NCI-H2171 (cell line): ENCODE measurements at regions not wholly inside any gene's neighbourhood (a gene's known extent, or its start where the extent isn't known, plus 50 kb on each side); places are given as distances from the start of the nearest gene placed in this dataset.
"Not testable (repeated sequence)": the region's sequence is repeated elsewhere in the genome, so short reads cannot be mapped to it uniquely, and the experiment has no call there.

Experiments
- DNase-seq: peaks from one replicate; lab custom pipeline; 2025; lab: John Stamatoyannopoulos, UW

DNA sequence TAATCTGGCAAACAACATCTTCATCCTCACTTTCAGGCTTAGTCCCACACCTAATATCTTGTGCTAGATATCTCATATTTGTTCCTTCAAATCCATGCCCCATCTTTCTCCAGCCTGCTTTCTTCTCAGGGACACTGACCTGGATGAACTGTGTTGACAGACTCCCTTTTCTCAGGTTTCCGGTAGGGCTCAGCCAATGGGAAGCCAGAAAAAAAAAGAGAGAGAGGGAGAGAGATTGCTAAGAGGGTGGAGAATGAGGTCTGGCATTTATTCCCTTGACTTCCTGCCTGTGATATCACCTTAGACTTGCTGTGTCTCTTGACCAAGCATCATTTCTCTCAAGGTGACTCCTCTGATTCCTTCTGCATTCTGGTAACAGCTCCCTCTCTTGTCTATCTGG, 145.6 kb upstream of the ABI3BP start:
- DNase-seq = no peak

GRCh38 chr3:101134331-101134730, 141.1 kb upstream of the ABI3BP start:
- DNase-seq = no peak

DNA sequence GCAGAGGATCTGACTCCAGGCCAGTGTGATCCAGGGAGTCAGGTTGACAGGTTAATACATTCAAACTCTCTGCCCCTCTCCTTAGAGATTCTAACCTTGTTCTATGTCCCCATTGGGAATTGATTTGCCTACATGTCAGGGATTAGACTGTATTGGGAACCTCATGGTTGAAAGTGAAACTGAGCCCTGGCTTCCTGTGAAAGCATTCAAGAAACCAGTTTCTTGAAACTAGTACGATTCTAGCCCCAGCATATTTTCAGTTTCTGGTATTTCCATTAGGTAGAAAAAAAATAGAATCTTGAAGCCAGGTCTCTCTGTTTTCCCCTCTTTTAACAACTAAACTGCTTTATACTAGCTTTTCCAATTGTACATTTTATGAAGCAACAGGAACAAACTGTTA, 140.4 kb upstream of the ABI3BP start:
- DNase-seq = no peak

DNA sequence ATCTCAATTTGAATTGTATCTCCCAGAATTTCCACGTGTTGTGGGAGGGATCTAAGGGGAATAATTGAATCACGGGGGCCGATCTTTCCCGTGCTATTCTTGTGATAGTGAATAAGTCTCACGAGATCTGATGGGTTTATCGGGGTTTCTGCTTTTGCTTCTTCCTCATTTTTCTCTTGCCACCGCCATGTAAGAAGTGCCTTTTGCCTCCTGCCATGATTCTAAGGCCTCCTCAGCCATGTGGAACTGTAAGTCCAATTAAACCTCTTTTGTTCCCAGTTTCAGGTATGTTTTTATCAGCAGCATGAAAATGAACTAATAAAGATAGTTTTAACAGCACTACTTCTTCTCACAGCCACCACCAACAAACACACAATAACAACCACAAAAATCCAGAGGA, 140.0 kb upstream of the ABI3BP start:
- DNase-seq = not testable (repeated sequence)

DNA sequence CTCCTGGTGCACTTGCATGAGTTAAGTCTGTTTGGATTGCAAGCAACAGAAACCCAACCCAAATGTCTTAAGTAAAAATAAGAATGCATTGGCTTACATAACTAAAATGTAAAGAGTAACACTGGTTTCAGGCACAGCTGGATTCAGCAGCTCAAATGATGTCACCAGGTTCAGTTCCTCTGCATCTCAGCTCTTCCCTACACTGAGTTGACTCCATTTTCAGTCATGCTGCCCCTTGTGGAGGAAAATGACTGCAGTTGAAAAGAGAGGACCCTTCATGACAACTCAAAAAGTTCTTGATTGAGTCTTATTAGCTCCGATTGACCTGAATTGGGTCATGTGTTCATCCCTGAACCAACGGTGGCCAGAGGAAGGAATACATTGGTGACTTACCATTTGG, 138.5 kb upstream of the ABI3BP start:
- no peak for DNase-seq

DNA sequence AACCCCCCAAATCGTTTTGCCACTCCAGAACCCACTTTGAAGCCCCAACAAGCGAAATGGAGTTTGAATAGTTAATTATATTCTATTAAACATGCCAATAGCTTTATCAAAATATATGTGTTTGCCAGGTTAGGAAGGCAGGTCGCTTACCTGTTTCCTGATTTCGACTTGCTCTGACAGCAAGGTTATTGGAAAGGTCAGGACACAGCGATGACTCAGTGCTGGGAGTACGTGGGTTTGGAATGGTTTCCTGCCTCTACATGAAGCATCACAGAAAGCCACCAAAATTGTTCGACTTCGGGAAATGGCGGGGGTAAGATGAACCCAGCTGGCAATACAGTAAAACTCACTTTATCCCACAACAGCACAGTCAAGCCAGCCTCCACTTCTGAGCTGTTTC, 135.6 kb upstream of the ABI3BP start:
- no peak for DNase-seq

- no peak for DNase-seq
Observed at GRCh38 chr3:101128001-101128400, 134.8 kb upstream of the ABI3BP start.

DNA sequence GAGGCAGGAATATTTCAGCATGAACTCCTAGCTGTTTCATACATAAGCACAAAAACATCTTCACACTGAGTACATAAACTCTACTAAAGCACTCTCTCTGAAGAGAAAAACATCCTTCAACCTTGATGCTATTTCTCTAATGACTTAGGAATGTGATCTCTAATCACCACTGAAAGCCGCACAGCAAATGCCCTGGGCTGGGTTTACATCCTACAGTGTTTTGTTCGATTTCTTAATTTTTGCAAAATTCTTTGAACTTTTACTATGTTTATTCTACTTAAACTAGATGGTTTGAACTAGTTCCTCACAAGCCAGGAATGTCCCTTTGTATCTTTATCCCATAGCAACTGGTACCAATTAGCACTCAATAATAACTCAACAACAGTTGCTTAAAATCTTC, 130.9 kb upstream of the ABI3BP start:
- no peak for DNase-seq

GRCh38 chr3:101123081-101123480, 129.9 kb upstream of the ABI3BP start:
- DNase-seq = no peak

DNA sequence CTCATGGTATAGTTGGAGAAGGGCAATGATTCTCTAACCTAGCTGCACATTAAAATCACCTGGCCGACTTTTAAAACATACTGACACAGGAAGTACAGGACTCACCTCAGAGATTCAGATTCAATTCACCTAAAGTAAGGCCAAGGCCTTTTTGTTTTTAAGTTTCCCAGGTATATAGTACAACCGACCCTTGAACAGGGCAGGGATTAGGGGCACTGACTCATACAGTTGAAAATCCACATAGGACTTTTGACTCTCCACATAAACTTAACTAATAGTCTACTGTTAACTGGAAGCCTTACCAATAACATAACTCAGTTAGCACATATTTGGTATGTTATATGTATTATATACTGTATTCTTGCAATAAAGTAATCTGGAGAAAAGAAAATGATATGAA, 129.5 kb upstream of the ABI3BP start:
- DNase-seq = no peak

DNA sequence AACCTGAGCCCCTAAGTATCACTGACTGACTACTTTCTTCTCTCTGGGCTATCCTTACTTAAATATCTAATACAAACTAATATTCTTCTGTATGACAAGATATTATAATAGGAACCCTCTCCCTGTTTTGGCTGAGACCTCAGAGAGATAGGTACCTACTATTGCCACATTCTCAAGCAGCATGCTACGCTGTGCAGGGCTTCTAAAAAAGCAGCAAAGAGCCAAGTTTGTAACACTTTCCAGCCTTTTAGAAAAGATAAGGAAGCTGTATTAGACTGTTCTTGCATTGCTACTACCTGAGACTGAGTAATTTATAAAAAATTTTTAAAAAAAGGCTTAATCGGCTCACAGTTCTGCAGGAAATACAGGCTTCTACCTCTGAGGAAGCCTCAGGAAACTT, 126.8 kb upstream of the ABI3BP start:
- DNase-seq = no peak

GRCh38 chr3:101119535-101119934, 126.3 kb upstream of the ABI3BP start:
- no peak for DNase-seq

GRCh38 chr3:101117980-101118379, 124.8 kb upstream of the ABI3BP start:
- DNase-seq = no peak

- DNase-seq = no peak
Observed at GRCh38 chr3:101117465-101117864, 124.2 kb upstream of the ABI3BP start.

GRCh38 chr3:101110295-101110694, 117.1 kb upstream of the ABI3BP start:
- not testable (repeated sequence) for DNase-seq

GRCh38 chr3:101104321-101104720, 111.1 kb upstream of the ABI3BP start:
- DNase-seq = no peak

DNA sequence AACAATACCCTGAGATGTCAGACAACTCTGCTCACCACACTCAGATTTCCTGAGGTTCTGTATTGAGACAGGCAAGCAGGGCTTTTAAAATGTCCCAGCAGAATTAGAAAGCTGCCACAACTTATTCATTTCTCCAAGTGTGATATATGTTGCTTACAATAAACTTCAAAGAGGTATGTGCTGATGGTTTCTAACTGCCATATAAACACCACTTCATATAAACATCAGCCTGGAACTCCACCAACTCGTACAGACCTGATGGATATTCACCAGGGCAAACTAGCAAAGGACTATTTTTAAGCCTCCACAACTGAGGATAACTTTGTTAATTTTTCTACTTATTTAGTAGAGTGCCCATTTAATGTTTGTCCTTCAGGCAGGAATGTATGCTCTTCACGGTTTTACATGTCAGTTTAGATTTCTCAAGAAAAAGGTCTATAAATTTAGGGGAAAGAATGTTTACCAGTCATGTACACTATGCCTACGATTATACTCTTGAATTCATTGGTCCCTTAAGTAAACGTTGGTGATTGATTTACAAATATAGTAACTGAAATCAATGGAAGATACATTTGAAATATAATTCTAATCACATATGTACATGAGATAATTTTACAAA, 109.6 kb upstream of the ABI3BP start:
- DNase-seq = no peak

GRCh38 chr3:101100361-101101009, 107.3 kb upstream of the ABI3BP start:
- DNase-seq = no peak

- no peak for DNase-seq
Observed at GRCh38 chr3:101099791-101100190, 106.6 kb upstream of the ABI3BP start.

DNA sequence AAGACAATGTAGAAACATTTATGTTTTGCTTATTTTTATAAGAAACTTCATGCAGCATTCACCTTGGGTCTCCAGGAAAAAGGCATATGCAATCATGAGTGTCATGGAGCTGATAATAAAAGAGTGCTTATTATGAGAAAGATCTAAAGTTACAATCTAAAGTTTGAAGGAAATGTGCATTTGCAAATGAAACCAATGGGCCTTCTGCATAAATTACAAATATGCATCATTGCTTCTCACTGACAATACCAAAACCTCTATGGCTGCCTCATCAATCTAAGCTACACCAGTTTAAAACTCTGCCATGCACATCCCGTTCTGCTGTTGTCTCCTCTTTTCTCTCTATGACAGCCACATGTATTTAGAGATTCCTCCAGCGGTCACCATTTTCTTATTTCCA, 103.2 kb upstream of the ABI3BP start:
- no peak for DNase-seq

DNA sequence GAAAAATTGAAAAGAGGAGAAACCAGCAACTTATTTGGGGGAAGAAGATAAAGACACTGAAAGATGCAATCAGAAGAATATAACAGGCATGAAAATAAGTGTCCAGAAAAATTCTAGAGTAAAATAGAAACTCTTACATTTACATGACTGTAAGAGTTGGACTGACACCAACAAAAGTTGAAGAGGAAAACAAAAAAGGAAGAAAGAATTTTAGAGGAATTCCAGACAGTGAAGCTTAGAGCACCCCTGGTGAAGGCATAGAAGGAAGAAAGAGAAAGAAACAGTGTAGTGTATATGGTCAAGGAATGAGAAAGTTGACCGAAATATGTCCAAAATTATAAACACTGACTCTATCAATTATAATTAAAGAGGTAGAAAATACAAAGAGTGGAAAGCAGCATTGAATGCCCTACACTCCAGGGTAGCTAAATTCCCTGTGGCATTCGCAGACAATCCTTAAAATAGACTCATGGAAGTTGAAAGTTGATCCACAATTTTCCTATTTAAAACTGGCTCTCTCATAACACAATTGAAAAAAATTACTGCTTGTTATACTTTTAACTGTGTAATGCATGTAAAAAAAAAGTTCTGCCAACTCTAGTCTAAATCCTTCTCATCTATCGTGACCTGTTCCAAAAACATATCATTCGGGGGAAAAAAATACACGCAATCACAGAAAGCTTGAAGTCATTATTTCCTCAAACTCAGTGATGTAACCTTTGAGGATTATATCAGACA, 102.6 kb upstream of the ABI3BP start:
- no peak for DNase-seq

GRCh38 chr3:101091489-101091888, 98.3 kb upstream of the ABI3BP start:
- no peak for DNase-seq

GRCh38 chr3:101085752-101086151, 92.5 kb upstream of the ABI3BP start:
- DNase-seq = no peak

GRCh38 chr3:101084404-101084803, 91.2 kb upstream of the ABI3BP start:
- no peak for DNase-seq
